HepG2 (cell line): ENCODE measurements at regions not wholly inside any gene's neighbourhood (a gene's known extent, or its start where the extent isn't known, plus 50 kb on each side); places are given as distances from the start of the nearest gene placed in this dataset.

Experiments
- ATAC-seq: fragments of 200-7000 bp; cut with Tn5 transposase; 3 replicates; pipeline ENCODE4 v1.9.1; 2020; ENCODE audit warnings: mild to moderate bottlenecking, moderate library complexity
- BruUV-seq: library from RNA; stranded (reverse); fragments of 400-500 nt; replicated peaks from 2 replicates; lab custom pipeline; 2021; lab: Mats Ljungman, UMichigan
- CTCF ChIA-PET: fragments of 300-600 bp; formaldehyde crosslinking; extraction: SDS; loops from one replicate; lab custom pipeline; 2021; ENCODE audit warnings: low total read pairs, inconsistent platforms, low intra/inter-chr PET ratio; lab: Yijun Ruan, JAX
- POLR2A ChIA-PET: fragments of 350-600 bp; sonication (Branson Sonifier 250); formaldehyde crosslinking; loops from one replicate; lab custom pipeline; 2020; ENCODE audit warnings: antibody characterized with exemption, inconsistent platforms; lab: Yijun Ruan, JAX
- DNase-seq: peaks from one replicate; pipeline ENCODE4 v3.0.0-alpha.2; 2015; ENCODE audit warnings: low spot score
- FAIRE-seq: peaks from 3 replicates; lab custom pipeline; 2011; peaks lifted over from hg19 to GRCh38; lab: Jason Lieb, UNC
- H2AFZ ChIP-seq: one replicate; pipeline ENCODE4 v1.6.1; 2011; ENCODE audit warnings: low read length, inconsistent platforms
- H3K27ac ChIP-seq: fragments of 300-600 bp; 3 replicates; pipeline ENCODE4 v1.8.0; 2011; ENCODE audit warnings: mixed run types, mild to moderate bottlenecking, mixed read lengths, low read length, inconsistent platforms; ENCODE audit not compliant: insufficient read depth; ENCODE audit errors: extremely low read length
- H3K27me3 ChIP-seq, 2 experiments: fragments of 200-600 bp in 1 of 2; 2 replicates in 1 of 2; 3 replicates in 1 of 2; pipeline versions ENCODE4 v1.6.0 to v1.8.0; 2011; ENCODE audit warnings: low read length in 2 of 2, mild to moderate bottlenecking in 2 of 2, moderate library complexity in 2 of 2, inconsistent platforms in 1 of 2; ENCODE audit not compliant: insufficient read depth in 2 of 2, control insufficient read depth in 1 of 2
- H3K36me3 ChIP-seq, 2 experiments: fragments of 200-600 bp in 1 of 2; replicated peaks in 1 of 2; 2 replicates in 1 of 2; 3 replicates in 1 of 2; pipeline versions ENCODE4 v1.5.1 to v1.8.0; 2011; ENCODE audit warnings: low read length in 2 of 2, inconsistent platforms in 1 of 2; ENCODE audit not compliant: insufficient read depth in 2 of 2, control insufficient read depth in 1 of 2
- H3K4me1 ChIP-seq: 2 replicates; pipeline ENCODE4 v1.5.1; 2012; ENCODE audit warnings: low read length, inconsistent platforms; ENCODE audit not compliant: insufficient read depth
- H3K4me2 ChIP-seq: 2 replicates; pipeline ENCODE4 v1.6.0; 2011; ENCODE audit warnings: low read depth, low read length, inconsistent platforms
- H3K4me3 ChIP-seq, 3 experiments: fragments of 200-600 bp in 1 of 3; sonication (generic), shearing (Covaris generic) in 1 of 3; replicated peaks in 1 of 3; 2 replicates each; pipeline ENCODE4 v1.5.1; 2011 to 2016; ENCODE audit warnings: low read length in 3 of 3, inconsistent platforms in 2 of 3, low read depth in 2 of 3, mild to moderate bottlenecking in 2 of 3, control low read depth in 1 of 3, mixed read lengths in 1 of 3; ENCODE audit not compliant: insufficient read depth in 1 of 3
- H3K79me2 ChIP-seq: one replicate; pipeline ENCODE4 v1.6.1; 2011; ENCODE audit warnings: low read length, inconsistent platforms; ENCODE audit not compliant: insufficient read depth
- H3K9ac ChIP-seq: 2 replicates; pipeline ENCODE4 v1.6.0; 2011; ENCODE audit warnings: mild to moderate bottlenecking, low read depth, low read length, inconsistent platforms; ENCODE audit not compliant: insufficient read depth
- H3K9me3 ChIP-seq: 2 replicates; pipeline ENCODE4 v1.5.1; 2012; ENCODE audit warnings: mild to moderate bottlenecking, low read length
- H4K20me1 ChIP-seq: 2 replicates; pipeline ENCODE4 v1.6.0; 2011; ENCODE audit warnings: inconsistent platforms, mild to moderate bottlenecking, low read length, moderate library complexity; ENCODE audit not compliant: insufficient read depth
- AGO2 ChIP-seq: fragments of 200-400 bp; formaldehyde crosslinking; optimal IDR thresholded peaks from 2 replicates; pipeline ENCODE3; 2017; ENCODE audit warnings: mild to moderate bottlenecking, low read depth, low read length, moderate library complexity
- HES4 ChIP-seq: sonication (generic); formaldehyde crosslinking; IDR thresholded peaks from 2 replicates; pipeline ENCODE4 v1.9.0; 2021; ENCODE audit warnings: mild to moderate bottlenecking, missing genetic modification reagents, borderline replicate concordance
- IRX3 ChIP-seq: sonication (generic); formaldehyde crosslinking; IDR thresholded peaks from 2 replicates; pipeline ENCODE4 v1.8.1; 2023; ENCODE audit warnings: mild to moderate bottlenecking, low read depth, missing genetic modification reagents, borderline replicate concordance
- KLF12 ChIP-seq: sonication (generic); formaldehyde crosslinking; IDR thresholded peaks from 2 replicates; pipeline ENCODE4 v1.4.0; 2020; ENCODE audit warnings: missing genetic modification reagents, borderline replicate concordance
- KLF13 ChIP-seq: sonication (generic); formaldehyde crosslinking; IDR thresholded peaks from 2 replicates; pipeline ENCODE4 v1.4.0; 2020; ENCODE audit warnings: mild to moderate bottlenecking, missing genetic modification reagents
- NR2F1 ChIP-seq, 2 experiments: fragments of 450-650 bp in 1 of 2; formaldehyde crosslinking in 1 of 2; IDR thresholded peaks; 2 replicates each; pipeline versions ENCODE4 v1.5.0 to v1.6.1; 2016 to 2020; ENCODE audit warnings: mild to moderate bottlenecking in 1 of 2, missing compliant biosample characterization in 1 of 2, missing genetic modification reagents in 1 of 2, moderate library complexity in 1 of 2
- PRMT3 ChIP-seq: sonication (generic); formaldehyde crosslinking; IDR thresholded peaks from 2 replicates; pipeline ENCODE4 v1.8.1; 2022; ENCODE audit warnings: low read depth, mild to moderate bottlenecking, moderate library complexity, missing genetic modification reagents, borderline replicate concordance
- PTBP1 ChIP-seq: fragments of 200-400 bp; formaldehyde crosslinking; IDR thresholded peaks from 2 replicates; pipeline ENCODE4 v1.6.1; 2018; ENCODE audit warnings: low read length, low read depth; ENCODE audit not compliant: poor library complexity, severe bottlenecking
- SMARCE1 ChIP-seq: fragments of 450-650 bp; IDR thresholded peaks from 2 replicates; pipeline ENCODE4 v1.6.1; 2017; ENCODE audit warnings: borderline replicate concordance
- ZBTB46 ChIP-seq: sonication (generic); formaldehyde crosslinking; IDR thresholded peaks from 2 replicates; pipeline ENCODE4 v1.4.0; 2020; ENCODE audit warnings: mild to moderate bottlenecking, missing genetic modification reagents, borderline replicate concordance
- ZNF484 ChIP-seq: sonication (generic); formaldehyde crosslinking; IDR thresholded peaks from 2 replicates; pipeline ENCODE4 v1.5.1; 2020; ENCODE audit warnings: mild to moderate bottlenecking, low read depth, missing genetic modification reagents, borderline replicate concordance
- WGBS: methylation state at CpG from one replicate; pipeline ENCODE4 v1.1.6; 2017; ENCODE audit warnings: low lambda C conversion rate; 5-methylcytosine and 5-hydroxymethylcytosine counted together
- in situ Hi-C: cut with HindIII; loops from 2 replicates; pipeline ENCODE4 v1.10.0; 2017; ENCODE audit warnings: low pct_unique_long_range_greater_than_20kb; ENCODE audit not compliant: extremely low pct_ligation_motif_present
- intact Hi-C: fragments of 100-400 bp; cut with micrococcal nuclease; formaldehyde crosslinking; loops from one replicate; pipeline ENCODE4 v1.10.0; 2022; ENCODE audit not compliant: unreplicated experiment

- FAIRE-seq, result no peak
- no peak overlapping the region for H2AFZ ChIP-seq
- no peaks in the 10 kb centered on the region for H3K79me2 ChIP-seq
- no peaks in the 10 kb centered on the region for H3K4me1 ChIP-seq
- no TSS peak for BruUV-seq
- intact Hi-C loops (no loop called here), in situ Hi-C loops (no loop called here)
- DNase-seq, result no peak
- under 1% methylated on average over 4 of the region's 4 CpGs for WGBS
- no peaks in the 10 kb centered on the region for H4K20me1 ChIP-seq
- H3K27me3 ChIP-seq, result no peaks in the 10 kb centered on the region
- no peak for ATAC-seq
- no peaks in the 10 kb centered on the region for H3K9me3 ChIP-seq
- ChIA-PET POLR2A (no interaction called here), CTCF (no interaction called here)
- no peak overlapping the region for H3K27ac ChIP-seq
- H3K36me3 ChIP-seq, result no peaks in the 10 kb centered on the region
- no peak for TF ChIP-seq AGO2
- TF ChIP-seq PTBP1, result no peak
- no peak for TF ChIP-seq PRMT3
- TF ChIP-seq KLF12 (CRISPR knock-in tag), result no peak
- no peak for TF ChIP-seq SMARCE1
- TF ChIP-seq ZNF484 (CRISPR knock-in tag), result no peak
- TF ChIP-seq HES4 (CRISPR knock-in tag), result no peak
- TF ChIP-seq KLF13 (CRISPR knock-in tag), result no peak
- no peak for TF ChIP-seq ZBTB46
- TF ChIP-seq IRX3 (CRISPR knock-in tag), result no peak
- TF ChIP-seq NR2F1 (CRISPR knock-in tag; IDR thresholded peaks at IDR 0.05), result no peak
- H3K4me2 ChIP-seq, result no peak overlapping the region
- no peak overlapping the region for H3K9ac ChIP-seq
- H3K4me3 ChIP-seq, result no peak overlapping the region
Observed at GRCh38 chr12:91574975-91575374, 392.4 kb upstream of the DCN start.
